Activated CD4-positive, alpha-beta T cell treated with anti-CD3 and anti-CD28 coated beads for 24 hours (primary cell): ENCODE measurements at regions not wholly inside any gene's neighbourhood (a gene's known extent, or its start where the extent isn't known, plus 50 kb on each side); places are given as distances from the start of the nearest gene placed in this dataset.

Experiments
- DNase-seq, 2 donors: peaks; one replicate each; pipeline ENCODE4 v3.0.0-alpha.2; 2020; ENCODE audit warnings: low read depth in 2 of 2

GRCh38 chr2:180061546-180061945 is 54.4 kb upstream of the CWC22 start:
- no peak for DNase-seq

- no peak for DNase-seq
Observed at GRCh38 chr2:180061085-180061484, 54.0 kb upstream of the CWC22 start.

- DNase-seq = no peak
Observed at GRCh38 chr2:180058993-180059392, 51.9 kb upstream of the CWC22 start.

- no peak for DNase-seq
Observed at GRCh38 chr2:180057706-180058412, 50.8 kb upstream of the CWC22 start.
